ENCODE measurements at regions not wholly inside any gene's neighbourhood (a gene's known extent, or its start where the extent isn't known, plus 50 kb on each side); places are given as distances from the start of the nearest gene placed in this dataset.
"Not testable (repeated sequence)": the region's sequence is repeated elsewhere in the genome, so short reads cannot be mapped to it uniquely, and the experiment has no call there.

DNA sequence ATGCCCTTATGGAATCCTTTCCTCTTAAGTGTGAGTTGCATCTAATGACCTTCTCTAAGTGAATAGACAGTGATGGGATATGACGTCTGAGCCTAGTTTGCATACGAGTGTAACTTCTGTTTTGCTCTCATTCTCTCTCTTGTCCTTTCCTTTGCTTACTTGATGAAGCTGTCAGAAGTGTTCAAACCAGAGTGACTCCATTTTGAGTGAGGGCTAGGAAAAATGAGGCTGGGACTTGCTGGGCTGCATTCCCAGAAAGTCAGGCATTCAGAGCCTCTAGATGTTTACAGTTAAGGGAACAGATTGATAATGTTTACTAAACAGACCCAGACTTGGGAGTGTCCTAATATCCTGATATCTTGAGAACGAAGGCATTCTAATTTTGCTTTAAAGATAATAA, 311.2 kb upstream of the SOX4 start:
- DNase-seq, result not testable (repeated sequence)

DNA sequence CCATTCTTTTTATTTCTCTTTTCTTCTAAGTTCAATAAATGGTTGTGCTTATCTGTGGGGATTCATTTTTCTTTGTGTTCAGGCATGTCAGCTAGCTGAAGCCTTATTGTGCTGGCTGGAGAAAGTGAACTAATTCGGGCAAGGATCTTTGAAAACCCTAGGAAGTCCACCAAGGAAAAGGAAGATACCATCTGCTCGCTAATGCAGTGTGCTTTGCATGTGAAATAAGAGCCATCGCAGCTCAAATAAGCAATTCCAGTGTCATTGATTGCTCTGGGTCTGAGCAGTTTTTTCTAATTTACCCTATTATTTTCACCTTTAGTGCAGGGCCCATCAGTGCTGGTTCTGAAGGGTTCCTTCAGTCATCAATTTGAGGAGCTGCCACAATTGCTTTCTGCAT, 309.4 kb upstream of the SOX4 start:
- no peak for DNase-seq

DNA sequence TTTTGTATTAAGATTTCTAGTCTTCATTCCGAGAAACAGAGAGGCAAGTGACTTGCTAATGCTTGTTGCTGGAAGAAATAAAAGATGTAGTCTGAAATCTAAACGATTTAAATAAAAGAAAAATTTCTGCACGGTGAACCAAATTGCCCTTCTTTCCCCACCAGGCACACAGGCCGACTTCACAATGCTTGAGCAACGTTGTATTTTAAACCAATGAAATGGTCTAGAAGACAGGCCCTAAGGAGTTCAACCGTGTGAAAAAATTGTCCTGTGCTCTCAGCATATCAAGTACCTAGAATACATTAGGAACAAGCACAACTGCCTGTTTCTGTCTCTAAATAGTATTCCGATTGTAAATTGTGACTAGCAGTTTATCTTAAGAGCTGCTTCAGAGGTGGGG, 308.8 kb upstream of the SOX4 start:
- no peak for DNase-seq

DNA sequence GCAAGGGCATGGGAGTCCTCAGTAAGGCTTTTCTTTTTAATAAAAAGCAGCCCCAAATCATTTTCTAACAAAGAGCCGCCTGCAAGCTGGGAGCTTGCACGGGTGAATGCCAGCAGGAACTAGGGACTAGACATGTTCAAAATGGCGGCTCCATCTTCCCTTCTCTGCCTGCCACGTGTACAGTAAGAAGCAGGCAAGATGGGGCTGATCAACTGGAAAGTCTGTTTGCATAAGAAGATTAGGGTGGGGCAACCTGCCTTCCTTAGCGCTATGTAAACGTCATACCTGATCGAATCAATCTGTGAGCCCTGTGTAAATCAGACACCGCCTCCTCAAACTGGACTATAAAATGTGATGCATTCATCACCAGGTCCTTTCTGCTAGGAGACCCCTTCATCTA, 299.4 kb upstream of the SOX4 start:
- no peak for DNase-seq

DNA sequence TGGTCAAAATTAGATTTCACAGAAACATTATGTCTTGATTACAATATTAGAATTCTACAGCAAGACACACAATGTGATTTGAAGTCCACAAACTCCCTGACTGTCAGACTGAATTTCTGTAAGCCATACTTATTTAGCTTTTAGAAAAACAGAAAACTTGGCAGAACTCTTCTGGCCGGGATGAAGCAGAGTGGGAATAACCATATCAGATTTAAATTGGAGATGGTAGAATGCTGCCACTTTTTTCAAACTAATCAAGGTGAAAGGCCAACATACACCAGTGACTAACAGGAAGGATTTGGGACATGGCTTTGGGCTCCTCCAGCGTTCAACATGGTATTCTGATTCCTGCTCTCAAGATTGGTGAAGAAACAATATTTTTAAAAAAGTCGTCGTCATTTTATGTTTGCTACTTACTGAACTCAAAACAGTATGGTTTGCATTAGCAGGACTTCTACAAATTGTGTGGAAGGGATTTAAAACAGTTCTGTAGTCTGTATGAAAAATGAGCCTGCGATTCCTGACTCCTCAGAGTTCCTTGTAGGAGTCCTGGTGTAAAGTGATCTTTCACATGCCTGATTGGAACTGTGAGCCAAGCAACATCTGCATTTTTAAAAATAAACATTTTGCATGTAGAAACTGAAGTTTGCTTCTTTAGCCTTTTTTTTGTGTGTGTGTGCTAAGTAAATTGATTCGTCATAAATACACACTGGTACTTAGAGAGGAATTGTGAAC, 297.9 kb upstream of the SOX4 start:
- no peak for DNase-seq

DNA sequence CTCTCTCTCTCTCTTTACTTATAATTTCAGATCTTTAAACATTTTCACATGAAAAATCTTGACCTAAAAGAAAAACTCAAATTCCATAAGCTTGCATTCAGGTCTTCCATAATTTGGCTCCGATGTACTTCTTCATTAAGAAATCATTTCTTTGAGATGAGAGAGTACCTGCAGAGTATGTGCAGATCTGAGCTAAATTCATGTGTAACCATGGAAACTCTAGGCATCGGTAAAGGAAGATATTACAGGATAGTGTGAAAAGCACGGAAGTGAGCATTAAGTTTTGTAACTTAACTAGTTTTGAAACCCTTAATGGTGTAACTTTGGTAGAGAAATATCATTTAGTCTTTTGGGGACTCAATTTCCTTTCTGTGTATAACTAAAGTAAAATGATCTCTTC, 295.9 kb upstream of the SOX4 start:
- no peak for DNase-seq

DNA sequence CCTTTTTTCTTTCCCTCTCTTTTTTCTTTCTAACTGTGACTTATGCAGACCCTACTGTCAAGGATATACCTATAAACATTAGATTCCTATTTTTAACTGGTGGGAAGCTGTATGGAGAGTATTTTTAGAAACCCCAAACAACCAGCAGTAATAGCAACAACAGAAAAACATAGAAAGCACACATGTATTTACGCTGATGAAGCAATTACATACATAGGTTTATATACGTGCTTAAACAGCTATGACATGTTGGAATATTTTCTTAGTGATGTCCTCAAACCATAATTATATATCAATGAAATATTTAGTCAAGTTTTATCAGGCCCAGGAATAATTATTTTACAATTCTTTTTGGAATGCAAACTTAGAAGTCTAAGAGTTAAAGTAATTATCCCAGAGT, 294.3 kb upstream of the SOX4 start:
- no peak for DNase-seq

DNA sequence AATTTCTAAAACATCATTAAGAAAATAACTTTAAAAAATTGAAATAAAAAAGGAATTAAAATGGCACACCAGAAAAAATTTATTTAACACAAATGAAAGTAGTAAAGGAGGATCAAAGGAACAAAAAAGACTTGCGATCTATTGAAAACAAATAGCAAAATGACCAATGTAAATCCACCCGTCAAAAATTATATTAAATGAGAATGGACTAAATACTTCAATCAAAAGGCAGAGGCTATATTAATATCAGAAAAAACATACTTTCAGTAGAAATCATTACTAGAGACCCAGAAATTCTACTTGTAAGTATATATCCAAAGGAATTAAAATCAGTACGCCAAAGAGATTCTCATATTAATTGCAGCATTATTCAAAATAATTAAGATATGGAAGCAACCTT, 293.1 kb upstream of the SOX4 start:
- DNase-seq, result no peak

DNA sequence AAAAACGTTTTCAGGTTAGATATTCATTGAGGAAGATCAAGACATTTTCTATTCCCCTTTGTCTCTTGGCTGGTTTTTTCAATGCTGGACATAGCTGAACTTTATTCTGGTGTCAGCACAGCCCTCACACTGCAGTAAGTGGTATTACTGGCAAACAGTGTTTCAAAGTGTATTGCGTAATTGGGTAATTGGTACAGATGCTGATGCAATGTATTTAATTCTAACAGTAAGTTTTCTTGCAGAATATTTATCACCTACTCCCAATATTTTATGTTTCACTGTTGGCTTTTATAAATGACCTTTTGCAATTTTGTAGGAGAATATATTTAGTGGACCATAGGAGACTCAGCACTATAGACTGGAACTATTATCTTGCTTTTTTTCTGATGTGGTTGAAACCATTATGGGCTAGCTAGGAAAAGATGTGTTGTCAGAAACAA, 287.6 kb upstream of the SOX4 start:
- no peak for DNase-seq

DNA sequence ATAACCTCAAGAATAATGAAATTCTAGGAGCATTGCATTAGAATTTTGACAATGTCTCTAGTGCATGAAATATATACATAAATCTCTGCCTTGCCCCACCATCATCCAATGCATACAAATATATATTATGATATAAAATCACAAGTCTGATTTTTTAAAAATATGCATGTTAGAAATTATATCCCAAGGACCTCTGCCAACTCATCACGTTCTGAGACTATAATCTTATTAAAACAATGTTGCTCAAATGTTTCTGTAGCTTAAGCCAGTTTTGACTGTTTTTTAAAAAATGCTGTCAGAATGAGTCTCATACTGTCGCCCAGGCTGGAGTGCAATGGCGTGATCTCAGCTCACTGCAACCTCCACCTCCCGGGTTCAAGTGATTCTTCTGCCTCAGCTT, 287.0 kb upstream of the SOX4 start:
- DNase-seq, result no peak

DNA sequence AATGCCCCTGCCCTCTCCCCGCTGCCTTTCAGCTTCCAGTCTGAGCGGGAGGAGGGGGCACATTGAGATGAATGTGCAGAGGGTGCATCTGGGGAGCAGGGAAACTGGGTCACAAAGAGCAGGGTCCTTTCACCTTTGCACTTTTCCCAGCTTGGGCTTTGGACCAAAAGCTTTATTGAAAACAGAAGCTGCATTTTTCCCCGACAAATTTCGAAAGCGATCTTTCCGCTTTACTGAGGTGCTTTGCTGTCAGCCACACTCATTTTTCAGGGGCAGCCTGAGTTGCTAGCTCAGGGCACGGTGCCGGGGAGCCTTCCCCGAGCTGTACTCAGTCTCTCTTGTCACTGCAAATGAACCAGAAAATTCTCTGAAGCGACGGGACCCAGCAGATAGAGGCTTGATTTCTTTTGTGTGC, 283.7 kb upstream of the SOX4 start:
- no peak for DNase-seq

DNA sequence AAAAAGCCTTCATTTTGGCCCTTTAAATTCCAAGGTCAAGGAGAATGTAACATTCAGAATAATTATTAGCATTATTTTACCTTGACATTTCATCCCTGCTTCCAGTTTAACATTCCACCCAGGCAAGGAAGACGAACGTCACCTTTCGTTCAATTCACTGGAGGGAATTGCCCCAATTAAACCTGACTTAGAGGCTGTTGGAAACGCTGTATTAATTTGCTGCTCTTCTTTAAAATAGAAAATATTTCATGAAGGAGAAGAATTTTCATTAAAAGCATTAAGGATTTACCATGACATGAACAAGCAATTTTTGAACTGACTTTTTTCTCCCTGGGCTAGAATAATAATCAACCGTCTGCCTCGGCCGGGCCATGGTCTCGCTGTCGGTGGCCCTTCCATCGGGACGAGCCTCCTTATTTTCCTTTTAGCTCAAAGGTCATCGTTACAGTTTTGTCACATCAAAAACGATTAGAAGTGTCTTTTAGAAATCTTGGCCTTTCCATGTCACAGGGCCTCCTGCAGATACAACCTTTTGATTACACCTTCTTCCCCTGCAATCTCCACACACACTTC, 282.9 kb upstream of the SOX4 start:
- DNase-seq, result no peak

DNA sequence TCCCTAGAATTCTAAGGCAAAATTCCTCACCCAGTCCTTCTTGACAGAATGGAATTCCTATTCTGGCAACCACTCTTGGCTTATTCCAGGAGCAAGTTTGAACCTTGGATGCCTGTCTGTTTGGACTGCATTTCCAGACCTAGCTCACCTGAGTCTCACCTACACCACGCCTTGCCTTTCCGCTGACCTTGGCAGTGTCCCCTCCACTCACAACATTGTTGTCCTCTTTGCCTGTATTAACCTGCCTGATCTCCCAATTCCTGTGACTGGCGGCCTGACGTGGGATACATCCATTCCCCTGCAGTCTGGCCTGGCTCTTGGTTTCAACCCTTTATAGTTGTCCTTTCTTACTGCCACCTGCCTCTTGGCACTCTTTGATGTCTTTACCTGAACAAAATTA, 281.4 kb upstream of the SOX4 start:
- no peak for DNase-seq

DNA sequence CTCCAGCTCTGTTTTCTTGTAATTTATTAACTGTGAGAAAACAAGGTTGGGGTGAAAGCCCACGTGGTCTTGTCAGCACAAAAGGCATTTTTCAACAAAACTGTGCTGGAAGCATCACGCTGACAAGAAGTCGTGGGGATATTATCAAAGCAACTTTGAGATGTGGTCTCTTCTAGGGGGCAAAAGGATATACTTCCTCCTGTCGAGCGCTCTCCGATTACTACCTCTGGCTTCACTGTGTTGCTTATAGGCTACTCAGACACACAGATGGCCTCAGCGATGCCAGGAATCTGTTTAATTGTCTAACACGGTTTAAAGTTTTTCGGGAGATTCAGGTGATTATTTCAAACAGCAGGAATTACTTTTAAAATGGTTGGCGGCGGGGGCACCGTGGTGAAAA, 275.9 kb upstream of the SOX4 start:
- no peak for DNase-seq

DNA sequence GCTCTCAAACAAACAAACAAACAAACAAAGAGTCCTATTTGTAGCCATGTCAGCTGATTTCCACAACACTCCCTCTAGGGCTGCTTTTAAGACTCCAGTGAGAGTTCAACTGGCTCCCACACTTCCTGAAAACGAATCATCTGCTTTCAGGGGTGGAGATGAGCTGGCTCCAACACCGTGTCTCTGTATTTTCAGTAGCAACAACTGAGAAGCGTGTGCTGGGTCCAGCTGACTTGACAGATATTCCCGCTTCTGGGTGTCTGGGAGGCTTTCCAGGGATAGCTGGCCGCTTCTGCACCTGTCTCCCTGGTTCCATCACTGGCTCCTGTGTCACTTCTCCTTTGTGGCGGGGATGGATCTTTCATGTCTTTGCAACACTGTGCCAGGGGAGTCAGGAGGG, 272.5 kb upstream of the SOX4 start:
- DNase-seq, result no peak

DNA sequence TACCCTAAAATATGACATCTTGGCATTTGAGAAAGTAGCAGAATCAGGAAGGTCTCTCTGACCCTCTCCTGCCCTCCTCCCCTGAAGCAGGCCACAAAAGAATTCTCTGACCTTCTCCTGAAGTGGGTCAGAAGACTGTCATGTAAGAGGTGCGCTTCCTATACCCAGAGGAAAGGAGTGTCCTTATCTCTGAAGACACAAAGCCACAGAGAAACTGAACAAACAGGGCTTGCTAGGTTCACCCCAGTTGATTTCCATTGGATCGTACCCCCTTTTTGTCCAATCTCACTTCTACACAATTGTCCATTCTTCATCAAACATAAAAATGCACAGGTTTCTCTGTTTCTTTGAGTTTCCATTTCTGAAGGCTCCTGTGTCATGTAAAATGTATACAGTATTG, 272.0 kb upstream of the SOX4 start:
- DNase-seq, result no peak

DNA sequence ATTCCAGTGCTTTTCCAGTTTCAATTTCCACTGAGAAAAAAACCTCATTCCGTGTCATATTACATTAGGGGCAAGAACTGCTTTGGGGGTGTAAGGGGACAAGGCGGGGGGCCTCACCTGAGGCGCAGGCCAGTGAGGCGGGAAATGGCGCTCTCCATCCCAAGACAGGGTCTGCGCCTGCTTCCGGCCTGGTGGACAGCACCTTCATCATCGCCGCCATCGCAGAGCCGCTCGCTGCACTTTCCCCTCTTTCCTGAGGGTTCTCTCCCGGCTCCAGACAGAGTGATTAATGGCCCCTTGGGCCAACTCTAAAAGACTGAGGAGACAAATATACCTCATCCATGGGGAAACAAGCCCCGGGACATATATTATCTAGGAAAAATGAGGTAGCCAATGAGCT, 270.0 kb upstream of the SOX4 start:
- DNase-seq, result no peak

DNA sequence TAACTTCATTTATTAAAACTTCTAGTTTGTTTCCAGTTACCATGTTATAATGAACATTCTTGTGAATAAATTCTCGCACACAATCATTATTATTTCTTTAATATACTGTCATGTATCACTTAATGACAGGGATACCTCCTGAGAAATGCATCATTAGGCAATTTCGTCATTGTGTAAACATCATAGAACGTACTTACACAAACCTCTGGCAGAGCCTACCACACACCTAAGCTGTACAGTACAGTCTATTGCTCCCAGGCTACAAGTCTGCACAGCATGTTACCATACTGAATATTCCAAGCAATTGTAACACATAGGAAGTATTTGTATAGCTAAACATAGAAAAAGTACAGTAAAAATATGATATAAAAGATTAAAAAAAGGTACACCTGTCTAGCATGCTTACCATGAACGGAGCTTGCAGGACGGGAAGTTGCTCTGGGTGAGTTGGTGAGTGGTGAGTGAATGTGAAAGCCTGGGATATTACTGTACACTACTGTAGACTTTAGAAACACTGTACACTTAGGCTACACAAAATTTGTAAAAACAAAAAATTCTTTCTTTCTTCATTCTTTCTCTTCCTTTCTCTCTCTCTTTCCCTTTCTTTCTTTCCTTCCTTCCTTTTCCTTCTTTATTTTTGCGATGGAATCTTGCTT, 268.2 kb upstream of the SOX4 start:
- DNase-seq, result no peak

DNA sequence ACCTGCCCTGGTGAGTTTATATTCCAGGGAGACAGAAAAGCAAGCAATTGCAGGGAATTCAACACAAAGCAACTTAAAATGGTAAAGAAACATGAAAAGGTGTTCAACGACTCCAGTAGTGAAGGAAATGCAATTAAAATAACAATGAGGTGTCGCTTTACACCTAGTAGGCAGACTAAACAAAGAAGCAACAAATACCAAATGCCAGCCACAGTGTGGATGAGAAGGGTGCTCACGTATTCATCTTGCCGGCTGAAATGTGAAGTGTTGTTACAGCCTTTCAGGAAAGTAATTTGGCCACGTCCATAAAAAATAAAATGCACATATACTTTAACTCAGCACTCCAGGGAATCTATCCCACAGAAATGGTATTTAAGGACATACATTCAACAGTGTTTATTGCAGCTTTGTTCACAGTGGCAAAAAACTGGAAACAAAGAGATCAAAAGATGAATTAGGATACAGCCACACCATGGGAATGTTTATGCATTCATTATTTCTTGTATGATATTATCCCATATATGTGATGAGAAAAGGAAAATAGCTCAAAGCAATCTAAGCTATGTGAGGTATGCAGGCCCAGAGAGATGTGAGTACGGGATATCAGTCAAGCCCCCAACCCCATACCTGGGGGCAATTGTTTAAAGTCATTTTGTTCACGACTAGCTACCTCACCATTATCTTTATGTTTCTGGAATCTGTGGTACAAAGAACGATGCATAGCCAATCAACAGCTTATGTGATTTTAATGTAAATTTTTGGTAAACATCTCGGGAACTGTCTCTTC, 266.0 kb upstream of the SOX4 start:
- no peak for DNase-seq

DNA sequence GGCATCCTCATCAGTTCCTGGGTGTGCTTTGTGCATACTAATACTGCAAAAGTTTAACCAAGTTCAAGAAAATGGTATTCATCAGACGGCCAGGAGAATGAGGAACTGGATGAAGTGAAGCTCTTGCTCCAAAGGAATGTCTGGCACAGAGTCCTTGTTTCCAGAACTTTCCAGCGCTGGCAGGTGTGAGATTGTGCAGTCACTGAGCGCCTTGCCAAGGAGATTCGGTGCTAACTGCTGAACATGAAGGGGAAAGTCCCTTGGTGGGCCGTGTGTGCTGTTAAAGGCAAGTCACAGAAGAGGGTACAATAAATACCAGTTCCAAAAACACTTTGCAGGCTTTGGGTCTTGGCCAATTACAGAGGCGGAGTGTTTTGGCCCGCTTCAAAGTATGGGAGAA, 262.3 kb upstream of the SOX4 start:
- DNase-seq, result peak; percentile 80

DNA sequence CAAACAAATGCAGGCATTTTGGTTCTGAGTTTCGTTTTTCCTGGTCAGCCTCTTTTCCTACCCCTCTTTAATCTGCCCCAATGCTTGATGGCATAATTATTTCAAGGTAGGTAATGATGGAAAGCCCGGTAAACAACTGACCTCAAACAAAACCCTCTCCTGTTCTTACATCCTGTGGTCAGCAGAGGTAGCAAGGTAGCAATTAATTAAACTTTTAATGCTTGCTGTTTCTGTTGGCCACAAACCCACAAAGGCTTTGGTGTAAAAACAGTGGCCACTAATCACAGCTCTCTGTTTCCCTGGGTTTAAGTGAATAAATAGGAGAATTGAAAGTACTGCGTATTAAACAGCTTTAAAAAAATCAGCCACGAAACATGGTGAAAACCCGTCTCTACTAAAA, 261.5 kb upstream of the SOX4 start:
- DNase-seq, result no peak

DNA sequence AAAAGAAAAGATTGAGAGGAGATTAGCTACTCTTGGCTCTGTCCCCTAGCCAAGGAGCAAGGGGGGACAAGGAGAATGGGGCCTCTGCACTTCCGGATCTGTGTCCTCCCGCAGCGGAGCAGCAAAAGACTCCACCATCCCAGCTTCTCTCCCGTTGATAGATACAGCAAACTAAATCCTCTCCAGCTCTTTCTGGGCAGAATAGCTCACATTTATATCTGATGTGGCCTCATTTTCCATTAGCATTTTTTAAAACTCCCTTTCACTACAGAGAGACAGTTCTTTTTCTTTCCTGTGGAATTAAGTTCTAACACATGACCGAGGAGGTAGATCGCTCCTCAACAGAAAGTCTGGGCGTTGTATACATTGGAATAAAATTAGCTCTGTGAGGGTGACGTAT, 260.9 kb upstream of the SOX4 start:
- peak; percentile 47 for DNase-seq

DNA sequence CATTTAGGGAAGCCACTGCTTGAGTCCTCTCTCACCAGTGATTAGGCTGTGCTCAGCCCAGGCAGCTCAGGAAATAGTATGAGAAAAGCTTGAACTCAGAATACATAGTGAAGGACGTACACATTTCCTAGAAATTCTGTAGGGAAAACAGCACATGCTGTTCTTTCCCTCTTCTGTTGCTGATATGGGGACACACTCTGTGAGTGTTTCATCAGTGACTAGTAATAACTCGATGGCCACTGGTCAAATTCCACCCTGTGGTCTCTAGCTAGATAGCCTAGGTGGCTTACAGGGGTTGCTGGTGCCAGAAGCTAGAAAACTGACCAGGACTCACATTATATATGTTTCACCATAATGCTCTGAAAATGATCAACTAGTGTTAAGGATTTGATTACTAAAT, 259.8 kb upstream of the SOX4 start:
- DNase-seq, result no peak

DNA sequence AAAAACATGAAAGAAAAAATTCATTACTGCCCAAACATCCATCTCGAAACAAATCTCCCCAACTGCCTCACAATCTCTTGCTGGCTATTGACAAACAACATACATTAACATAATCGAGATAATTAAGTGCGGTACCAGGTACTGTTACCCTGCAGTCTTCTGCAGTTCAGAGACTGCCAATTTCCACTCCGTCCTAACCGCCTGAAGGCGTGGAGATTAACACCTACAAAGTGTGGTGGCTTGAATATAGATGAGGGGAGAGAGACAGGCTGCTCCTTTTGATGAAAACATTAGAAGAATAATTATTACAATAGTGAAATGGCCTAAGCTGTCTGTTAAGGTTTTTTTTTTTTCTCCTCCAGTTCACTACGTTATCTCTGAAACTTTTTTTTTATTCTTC, 258.9 kb upstream of the SOX4 start:
- DNase-seq, result no peak

All from left hindlimb (tissue), 1 donor.